Loucy (cell line): ENCODE measurements at regions not wholly inside any gene's neighbourhood (a gene's known extent, or its start where the extent isn't known, plus 50 kb on each side); places are given as distances from the start of the nearest gene placed in this dataset.

Experiments
- H2AFZ ChIP-seq: fragments of 200-600 bp; sonication (generic); 2 replicates; pipeline ENCODE4 v1.6.0; 2016; ENCODE audit warnings: antibody characterized with exemption, mild to moderate bottlenecking, low read length, moderate library complexity
- H3F3A ChIP-seq: fragments of 200-600 bp; 2 replicates; pipeline ENCODE4 v1.6.0; 2016; ENCODE audit warnings: antibody characterized with exemption, low read depth, mild to moderate bottlenecking
- H3K27me3 ChIP-seq: fragments of 200-600 bp; sonication (generic); 2 replicates; pipeline ENCODE4 v1.6.1; 2014; ENCODE audit warnings: low read length, mild to moderate bottlenecking; ENCODE audit not compliant: insufficient read depth, poor library complexity, severe bottlenecking
- H3K36me3 ChIP-seq: fragments of 200-600 bp; sonication (generic); 2 replicates; pipeline ENCODE4 v1.6.1; 2016; ENCODE audit warnings: low read length; ENCODE audit not compliant: insufficient read depth
- H3K4me1 ChIP-seq: fragments of 200-600 bp; sonication (generic); 2 replicates; pipeline ENCODE4 v1.5.1; 2014; ENCODE audit warnings: low read length, mild to moderate bottlenecking; ENCODE audit not compliant: insufficient read depth, poor library complexity, severe bottlenecking
- H3K4me2 ChIP-seq: fragments of 200-600 bp; sonication (generic); 2 replicates; pipeline ENCODE4 v1.6.0; 2014; ENCODE audit warnings: antibody characterized with exemption, low read length, low read depth, mild to moderate bottlenecking; ENCODE audit not compliant: poor library complexity, severe bottlenecking
- H3K4me3 ChIP-seq: fragments of 200-600 bp; sonication (generic); 2 replicates; pipeline ENCODE4 v1.5.1; 2014; ENCODE audit warnings: low read length, mild to moderate bottlenecking, mixed read lengths; ENCODE audit not compliant: poor library complexity, severe bottlenecking
- H3K79me2 ChIP-seq: fragments of 200-600 bp; sonication (generic); 2 replicates; pipeline ENCODE4 v1.6.1; 2014; ENCODE audit warnings: low read length; ENCODE audit not compliant: insufficient read depth
- H3K9ac ChIP-seq: fragments of 200-600 bp; sonication (generic); 2 replicates; pipeline ENCODE4 v1.6.0; 2014; ENCODE audit warnings: mild to moderate bottlenecking, low read depth, low read length, moderate library complexity; ENCODE audit not compliant: poor library complexity, severe bottlenecking
- H3K9me2 ChIP-seq: fragments of 200-600 bp; sonication (generic); replicated peaks from 2 replicates; pipeline ENCODE4 v1.6.1; 2016; ENCODE audit warnings: low read depth, low read length, mixed read lengths
- H3K9me3 ChIP-seq: fragments of 200-600 bp; sonication (generic); 2 replicates; pipeline ENCODE4 v1.6.1; 2014; ENCODE audit warnings: mild to moderate bottlenecking, antibody characterized with exemption, low read length, low read depth; ENCODE audit not compliant: insufficient read depth
- H4K20me1 ChIP-seq: fragments of 200-600 bp; sonication (generic); 2 replicates; pipeline ENCODE4 v1.6.0; 2014; ENCODE audit warnings: antibody characterized with exemption, low read length, mild to moderate bottlenecking; ENCODE audit not compliant: insufficient read depth, poor library complexity, severe bottlenecking
- EZH2phosphoT487 ChIP-seq: fragments of 200-600 bp; IDR thresholded peaks from 2 replicates; pipeline ENCODE4 v1.6.1; 2018; ENCODE audit warnings: antibody characterized with exemption, mild to moderate bottlenecking, moderate library complexity, borderline replicate concordance
- TF ChIP-seq, protein P1 (sequence below): fragments of 200-600 bp; sonication (generic); conservative IDR thresholded peaks from 2 replicates; pipeline ENCODE4 v1.5.1; 2014; ENCODE audit warnings: mild to moderate bottlenecking, antibody characterized with exemption, low read length

DNA sequence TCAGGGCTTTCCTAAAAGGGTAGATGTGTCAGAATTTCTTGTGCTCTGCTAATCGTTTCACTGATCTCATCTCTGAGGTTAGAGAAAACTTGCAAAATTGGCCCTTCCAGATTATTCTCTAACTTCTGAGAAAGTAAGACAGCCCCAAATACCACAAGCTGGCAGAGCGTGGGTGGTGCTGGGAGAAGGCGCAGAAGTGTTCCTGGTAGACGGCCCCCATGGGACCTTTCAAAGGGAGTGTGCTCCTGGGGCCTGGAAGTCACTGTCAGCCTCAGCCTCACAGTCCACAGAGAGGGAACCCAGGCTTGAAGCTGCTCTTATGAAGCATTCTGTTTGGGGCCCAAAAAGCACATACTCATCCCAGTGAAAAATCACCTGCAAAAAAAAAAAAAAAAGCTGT is 86.5 kb upstream of the PFN2 start:
- Histone ChIP-seq H2AFZ (no peak overlapping the region), H3K79me2 (no peaks in the 10 kb centered on the region), H3K27me3 (no peaks in the 10 kb centered on the region), H3K4me2 (no peak overlapping the region), H3K4me1 (no peaks in the 10 kb centered on the region), H4K20me1 (no peaks in the 10 kb centered on the region), H3F3A (no peaks in the 10 kb centered on the region), H3K36me3 (no peaks in the 10 kb centered on the region), H3K9ac (no peak overlapping the region), H3K9me2 (no peaks in the 10 kb centered on the region), H3K9me3 (no peaks in the 10 kb centered on the region), H3K4me3 (no peak overlapping the region)
- TF ChIP-seq, protein P1, sequence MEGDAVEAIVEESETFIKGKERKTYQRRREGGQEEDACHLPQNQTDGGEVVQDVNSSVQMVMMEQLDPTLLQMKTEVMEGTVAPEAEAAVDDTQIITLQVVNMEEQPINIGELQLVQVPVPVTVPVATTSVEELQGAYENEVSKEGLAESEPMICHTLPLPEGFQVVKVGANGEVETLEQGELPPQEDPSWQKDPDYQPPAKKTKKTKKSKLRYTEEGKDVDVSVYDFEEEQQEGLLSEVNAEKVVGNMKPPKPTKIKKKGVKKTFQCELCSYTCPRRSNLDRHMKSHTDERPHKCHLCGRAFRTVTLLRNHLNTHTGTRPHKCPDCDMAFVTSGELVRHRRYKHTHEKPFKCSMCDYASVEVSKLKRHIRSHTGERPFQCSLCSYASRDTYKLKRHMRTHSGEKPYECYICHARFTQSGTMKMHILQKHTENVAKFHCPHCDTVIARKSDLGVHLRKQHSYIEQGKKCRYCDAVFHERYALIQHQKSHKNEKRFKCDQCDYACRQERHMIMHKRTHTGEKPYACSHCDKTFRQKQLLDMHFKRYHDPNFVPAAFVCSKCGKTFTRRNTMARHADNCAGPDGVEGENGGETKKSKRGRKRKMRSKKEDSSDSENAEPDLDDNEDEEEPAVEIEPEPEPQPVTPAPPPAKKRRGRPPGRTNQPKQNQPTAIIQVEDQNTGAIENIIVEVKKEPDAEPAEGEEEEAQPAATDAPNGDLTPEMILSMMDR: no peak
- no peak for TF ChIP-seq EZH2phosphoT487

DNA sequence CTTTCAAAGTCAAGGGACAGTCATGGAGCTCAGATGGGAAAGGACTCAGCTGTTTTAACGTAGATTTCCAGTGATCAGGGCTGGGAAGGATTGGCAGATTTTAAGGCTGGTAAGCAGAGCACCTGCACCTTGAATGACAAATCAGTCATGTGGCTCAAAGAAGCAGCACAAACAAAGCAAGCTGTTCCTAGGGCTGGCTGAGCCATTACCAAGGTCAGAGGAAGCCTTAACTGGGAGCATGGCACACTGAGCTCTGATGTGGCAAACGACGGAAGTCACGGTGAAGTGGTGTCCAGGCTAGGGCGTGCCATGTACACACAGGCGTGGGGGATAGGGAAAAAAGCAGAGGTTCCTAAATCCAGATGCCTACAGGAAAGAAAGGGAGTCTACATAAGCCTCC is 84.6 kb upstream of the PFN2 start:
- H3K9ac ChIP-seq: no peak overlapping the region
- H3K36me3 ChIP-seq: no peaks in the 10 kb centered on the region
- no peaks in the 10 kb centered on the region for H3K9me2 ChIP-seq
- H3F3A ChIP-seq: no peaks in the 10 kb centered on the region
- no peak overlapping the region for H2AFZ ChIP-seq
- no peaks in the 10 kb centered on the region for H3K27me3 ChIP-seq
- H3K79me2 ChIP-seq: no peaks in the 10 kb centered on the region
- H3K4me3 ChIP-seq: no peak overlapping the region
- no peaks in the 10 kb centered on the region for H3K4me1 ChIP-seq
- no peak for TF ChIP-seq EZH2phosphoT487
- TF ChIP-seq, protein P1: no peak
- no peaks in the 10 kb centered on the region for H3K9me3 ChIP-seq
- H4K20me1 ChIP-seq: no peaks in the 10 kb centered on the region
- no peak overlapping the region for H3K4me2 ChIP-seq

DNA sequence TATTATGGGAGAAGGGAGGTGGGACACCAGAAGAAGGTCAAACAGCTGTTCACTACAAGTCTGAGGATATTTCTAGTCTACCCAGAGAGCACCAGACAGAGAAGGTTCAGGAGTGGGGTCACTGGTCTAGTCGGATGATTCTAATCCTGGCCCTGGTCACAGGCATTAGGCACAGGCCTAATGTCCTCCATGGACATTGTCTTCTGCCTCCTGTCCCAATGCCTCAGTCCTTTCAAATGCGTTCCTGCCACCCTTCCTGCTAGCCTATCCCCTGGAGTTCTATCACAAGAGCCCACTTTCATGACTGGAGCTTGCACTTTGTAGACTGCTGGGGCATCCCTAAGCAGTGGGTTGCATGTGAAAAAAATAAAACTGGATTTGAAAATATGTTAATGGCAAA is 83.9 kb upstream of the PFN2 start:
- no peaks in the 10 kb centered on the region for H3F3A ChIP-seq
- H3K79me2 ChIP-seq: no peaks in the 10 kb centered on the region
- H3K36me3 ChIP-seq: no peaks in the 10 kb centered on the region
- no peaks in the 10 kb centered on the region for H4K20me1 ChIP-seq
- H3K27me3 ChIP-seq: no peaks in the 10 kb centered on the region
- no peaks in the 10 kb centered on the region for H3K9me2 ChIP-seq
- no peak overlapping the region for H3K4me2 ChIP-seq
- TF ChIP-seq, protein P1: no peak
- no peak for TF ChIP-seq EZH2phosphoT487
- no peaks in the 10 kb centered on the region for H3K4me1 ChIP-seq
- no peak overlapping the region for H3K9ac ChIP-seq
- H2AFZ ChIP-seq: no peak overlapping the region
- H3K9me3 ChIP-seq: no peaks in the 10 kb centered on the region
- no peak overlapping the region for H3K4me3 ChIP-seq
